Psoas muscle (tissue), 7 donors: ENCODE measurements at regions not wholly inside any gene's neighbourhood (a gene's known extent, or its start where the extent isn't known, plus 50 kb on each side); places are given as distances from the start of the nearest gene placed in this dataset.

Experiments used
- ATAC-seq, 4 donors: fragments of 200-7000 bp; cut with Tn5 transposase; one replicate each; pipeline ENCODE4 v1.9.1; 2020; ENCODE audit warnings: moderate library complexity in 3 of 4, mild to moderate bottlenecking in 2 of 4
- DNase-seq, 2 donors: peaks; one replicate each; pipeline ENCODE4 v3.0.0-alpha.2; 2020
- H3K27ac ChIP-seq: fragments of 200-600 bp; one replicate; pipeline ENCODE4 v1.8.0; 2022
- H3K27me3 ChIP-seq, 3 donors: fragments of 200-600 bp in 1 of 3; one replicate each; pipeline versions ENCODE4 v1.6.1 to v1.8.0; 2013 to 2022; ENCODE audit warnings: low read length in 2 of 3, mild to moderate bottlenecking in 2 of 3, moderate library complexity in 1 of 3; ENCODE audit not compliant: insufficient read depth in 3 of 3
- H3K36me3 ChIP-seq, 2 donors: fragments of 200-600 bp in 1 of 2; one replicate each; pipeline versions ENCODE4 v1.6.1 to v1.8.0; 2013 to 2022; ENCODE audit warnings: low read depth in 1 of 2, mild to moderate bottlenecking in 1 of 2, moderate library complexity in 1 of 2; ENCODE audit not compliant: insufficient read depth in 1 of 2
- H3K4me1 ChIP-seq: fragments of 200-600 bp; one replicate; pipeline ENCODE4 v1.8.0; 2022
- H3K4me3 ChIP-seq: fragments of 200-600 bp; one replicate; pipeline ENCODE4 v1.8.0; 2022; ENCODE audit warnings: mild to moderate bottlenecking
- H3K9me3 ChIP-seq: fragments of 200-600 bp; one replicate; pipeline ENCODE4 v1.8.0; 2022
- CTCF ChIP-seq: fragments of 200-600 bp; IDR thresholded peaks from one replicate; pipeline ENCODE4 v1.8.0; 2022; ENCODE audit warnings: antibody characterized with exemption
- WGBS, 3 donors: extraction: QIAGEN DNeasy Blood & Tissue Kit; methylation state at CpG; one replicate each; pipeline versions ENCODE4 v1.1.6 to v1.1.7; 2013; 5-methylcytosine and 5-hydroxymethylcytosine counted together
- intact Hi-C, 2 donors: fragments of 100-400 bp; cut with DNase I; formaldehyde crosslinking; loops; one replicate each; pipeline versions ENCODE4 v1.11.0 to v1.14.2; 2022
- donor health status: healthy with polysubstance abuse.
- donor health status: DM: no; HTN: no; CAD: no; lungs with moderate emphysema.
- donor health status: Bipolar disorder and iron deficiency.
- donor health status: healthy.
- donor health status: DM: yes; HTN: yes; CAD: no.
- donor health status: DM: no; HTN: no; CAD: no.
- donor health status: DM: yes; HTN: yes; CAD: no.

- Histone ChIP-seq H3K36me3 (no peaks in the 10 kb centered on the region), H3K4me3 (no peak overlapping the region), H3K4me1 (no peaks in the 10 kb centered on the region), H3K27ac (no peak overlapping the region), H3K9me3 (no peaks in the 10 kb centered on the region), H3K27me3 (no peaks in the 10 kb centered on the region)
- no peak for DNase-seq
- intact Hi-C loops: no loop called here
- no peak for ATAC-seq
- TF ChIP-seq CTCF: no peak
- WGBS, 3 donors: 78 to 88% (median 81%) methylated on average over 3 of the region's 3 CpGs
These were observed 868.3 kb downstream of the STIM2 start for GRCh38 chr4:27728892-27729291.

- TF ChIP-seq CTCF: no peak
- H3K4me3 ChIP-seq: no peak overlapping the region
- no peaks in the 10 kb centered on the region for H3K4me1 ChIP-seq
- no peak for DNase-seq
- H3K36me3 ChIP-seq: no peaks in the 10 kb centered on the region
- intact Hi-C loops: no loop called here
- no peaks in the 10 kb centered on the region for H3K27me3 ChIP-seq
- no peak overlapping the region for H3K27ac ChIP-seq
- no peak for ATAC-seq
- no peaks in the 10 kb centered on the region for H3K9me3 ChIP-seq
These were observed 882.2 kb downstream of the STIM2 start for GRCh38 chr4:27742816-27743215.

GRCh38 chr4:27759611-27760575, 899.3 kb downstream of the STIM2 start:
- no peak overlapping the region for H3K4me3 ChIP-seq
- H3K4me1 ChIP-seq: no peaks in the 10 kb centered on the region
- WGBS, 3 donors: 68 to 74% (median 69%) methylated on average over 11 of the region's 11 CpGs
- ATAC-seq: no peak
- H3K36me3 ChIP-seq: no peaks in the 10 kb centered on the region
- H3K27ac ChIP-seq: no peak overlapping the region
- no peaks in the 10 kb centered on the region for H3K27me3 ChIP-seq
- intact Hi-C loops: no loop called here
- no peak for TF ChIP-seq CTCF
- no peaks in the 10 kb centered on the region for H3K9me3 ChIP-seq
- no peak for DNase-seq

- Histone ChIP-seq H3K27ac (no peak overlapping the region), H3K9me3 (no peaks in the 10 kb centered on the region), H3K36me3 (no peaks in the 10 kb centered on the region), H3K4me1 (no peaks in the 10 kb centered on the region), H3K4me3 (no peak overlapping the region), H3K27me3 (no peaks in the 10 kb centered on the region)
- 76 to 84% (median 84%) methylated on average over 5 of the region's 5 CpGs for WGBS, 3 donors
- ATAC-seq (no peak), DNase-seq (no peak)
- intact Hi-C loops: no loop called here
- TF ChIP-seq CTCF: no peak
These were observed 903.3 kb downstream of the STIM2 start for GRCh38 chr4:27763830-27764525.
